ENCODE measurements at regions not wholly inside any gene's neighbourhood (a gene's known extent, or its start where the extent isn't known, plus 50 kb on each side); places are given as distances from the start of the nearest gene placed in this dataset.

DNA sequence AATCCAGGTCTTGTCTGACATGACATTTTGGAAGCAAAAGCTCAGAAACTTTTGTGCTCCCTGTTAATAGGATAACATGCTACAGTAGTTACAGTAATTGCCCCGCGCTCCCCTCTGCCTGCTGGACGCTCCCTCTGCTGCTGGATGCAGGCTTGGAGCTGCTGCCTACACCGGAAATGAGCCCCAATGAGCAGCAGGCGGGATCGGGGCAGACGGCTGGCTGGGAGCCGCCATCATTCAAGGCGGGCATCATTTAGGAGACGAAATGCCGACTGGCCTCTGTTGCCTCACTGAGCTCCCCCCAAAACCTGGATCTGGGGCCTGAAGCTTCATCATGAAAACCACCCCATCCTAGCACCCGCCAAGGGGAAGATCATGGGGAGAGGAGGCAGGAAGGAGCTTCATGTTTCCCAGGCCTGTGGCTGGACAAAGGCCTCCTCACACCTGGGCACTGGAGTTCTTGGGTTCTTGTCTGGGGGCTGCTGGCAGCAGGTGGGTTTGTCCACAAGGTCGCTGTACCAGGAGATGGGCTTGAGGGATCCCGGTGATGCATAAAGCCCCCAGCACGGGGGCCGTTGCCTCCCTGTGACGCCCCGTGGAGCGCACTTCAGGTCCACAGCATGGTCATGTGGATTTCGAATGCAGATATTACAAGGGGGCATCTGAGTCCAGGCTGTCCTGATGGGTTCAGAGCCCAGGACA is 664.3 kb downstream of the BRD1 start:
- Histone ChIP-seq H3K4me3 (replicated peaks; ENCODE audit: low read depth, low read length) (no peak overlapping the region), H3K36me3 (ENCODE audit: control insufficient read depth, insufficient read depth, low read length) (no peaks in the 10 kb centered on the region), H3K27me3 (replicated peaks; ENCODE audit: control insufficient read depth, insufficient read depth, low read length) (no peaks in the 10 kb centered on the region)
- TF ChIP-seq CTCF (IDR thresholded peaks at IDR 0.05; ENCODE audit: insufficient read depth, low read length, poor library complexity, severe bottlenecking) = no peak
- DNase-seq (ENCODE audit: extremely low read depth, insufficient read length) = no peak

DNA sequence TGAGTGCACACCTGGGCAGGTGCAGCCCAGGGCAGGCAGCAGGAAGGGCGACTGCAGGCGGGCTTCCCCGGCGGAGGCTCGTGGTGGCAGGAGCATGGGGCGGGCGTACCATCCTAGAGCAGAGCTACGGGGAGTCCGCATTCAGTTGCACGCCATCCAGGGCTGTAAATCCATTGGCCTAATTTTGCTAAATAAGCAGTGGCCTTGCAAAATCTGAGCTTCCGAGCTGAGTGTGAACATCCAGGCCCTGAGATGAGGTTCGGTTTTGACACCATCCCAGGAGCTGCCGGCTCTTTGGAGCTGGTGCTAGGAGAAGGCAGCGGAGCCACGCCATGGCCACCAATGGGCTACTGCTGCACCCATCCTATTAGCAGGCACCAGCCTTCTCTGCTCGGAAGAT is 664.8 kb downstream of the BRD1 start:
- Histone ChIP-seq H3K36me3 (ENCODE audit: control insufficient read depth, insufficient read depth, low read length) (no peaks in the 10 kb centered on the region), H3K27me3 (replicated peaks; ENCODE audit: control insufficient read depth, insufficient read depth, low read length) (no peaks in the 10 kb centered on the region), H3K4me3 (replicated peaks; ENCODE audit: low read depth, low read length) (no peak overlapping the region)
- no peak for DNase-seq (ENCODE audit: extremely low read depth, insufficient read length)
- no peak for TF ChIP-seq CTCF (IDR thresholded peaks at IDR 0.05; ENCODE audit: insufficient read depth, low read length, poor library complexity, severe bottlenecking)

DNA sequence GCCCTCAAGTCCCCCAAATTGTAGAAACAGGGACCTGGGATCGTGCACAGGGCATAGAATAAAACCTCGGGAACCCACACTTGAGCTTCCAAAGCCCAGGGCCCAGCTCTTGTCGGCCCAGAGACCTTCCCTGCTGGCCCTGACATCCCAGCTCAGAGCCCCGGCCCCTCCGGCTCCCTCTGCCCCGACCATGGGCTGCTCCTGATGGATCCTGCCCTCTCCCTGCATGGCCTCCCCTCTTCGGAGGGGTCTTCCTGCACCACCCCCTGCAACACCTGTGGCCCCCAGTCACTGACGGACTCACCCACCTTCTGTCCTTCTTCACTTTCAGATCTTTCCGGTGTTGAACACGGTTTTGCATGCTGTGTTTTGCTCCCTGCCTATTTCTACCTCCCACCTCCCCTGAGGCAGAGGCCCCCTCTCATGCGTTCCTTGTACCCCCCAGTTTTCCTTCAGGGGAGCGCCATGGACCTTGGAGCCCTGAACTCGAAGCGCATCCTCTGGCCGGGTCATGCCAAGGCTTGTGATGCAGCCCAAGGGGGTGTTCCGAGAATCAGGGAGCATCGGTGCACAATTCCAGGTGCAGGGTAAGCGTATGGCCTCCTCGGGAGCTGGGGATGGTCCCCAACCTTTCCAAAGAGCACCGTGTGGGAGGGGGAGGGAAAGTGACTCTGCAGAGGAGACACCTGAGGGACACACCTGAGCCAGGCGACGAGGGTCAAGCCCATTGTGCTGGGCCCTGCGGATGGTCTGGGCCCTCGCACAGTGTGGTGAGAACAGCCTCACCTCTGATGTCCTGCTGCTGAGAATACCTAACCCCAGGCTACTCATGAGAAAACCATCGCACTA is 666.4 kb downstream of the BRD1 start:
- no peak for DNase-seq (ENCODE audit: extremely low read depth, insufficient read length)
- Histone ChIP-seq H3K36me3 (ENCODE audit: control insufficient read depth, insufficient read depth, low read length) (no peaks in the 10 kb centered on the region), H3K4me3 (replicated peaks; ENCODE audit: low read depth, low read length) (no peak overlapping the region), H3K27me3 (replicated peaks; ENCODE audit: control insufficient read depth, insufficient read depth, low read length) (no peaks in the 10 kb centered on the region)
- no peak for TF ChIP-seq CTCF (IDR thresholded peaks at IDR 0.05; ENCODE audit: insufficient read depth, low read length, poor library complexity, severe bottlenecking)

- no peak for TF ChIP-seq CTCF (IDR thresholded peaks at IDR 0.05; ENCODE audit: insufficient read depth, low read length, poor library complexity, severe bottlenecking)
- no peaks in the 10 kb centered on the region for H3K36me3 ChIP-seq (ENCODE audit: control insufficient read depth, insufficient read depth, low read length)
- no peaks in the 10 kb centered on the region for H3K27me3 ChIP-seq (replicated peaks; ENCODE audit: control insufficient read depth, insufficient read depth, low read length)
- no peak overlapping the region for H3K4me3 ChIP-seq (replicated peaks; ENCODE audit: low read depth, low read length)
- DNase-seq (ENCODE audit: extremely low read depth, insufficient read length) = no peak
Measured at GRCh38 chr22:49160261-49161001, 667.2 kb downstream of the BRD1 start.

DNA sequence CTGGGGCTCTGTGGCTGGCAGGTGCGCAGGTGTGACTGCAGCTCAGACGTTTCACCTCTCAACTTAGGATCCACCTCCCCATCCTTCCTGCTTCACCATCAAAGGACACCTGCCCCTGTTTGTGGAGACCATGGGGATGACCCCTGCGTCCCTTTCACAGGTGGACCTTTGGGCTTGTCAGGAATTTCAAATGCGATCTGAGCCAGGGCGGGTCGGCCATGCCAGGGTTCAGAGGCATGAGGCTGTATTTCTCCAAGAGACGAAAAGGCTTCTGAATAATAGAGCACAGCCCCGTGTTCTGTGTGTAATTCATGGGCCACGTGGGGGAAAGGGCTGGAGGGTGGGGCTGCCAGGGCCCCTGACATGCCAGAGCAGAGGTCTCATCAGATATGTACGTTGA is 668.0 kb downstream of the BRD1 start:
- H3K27me3 ChIP-seq (replicated peaks; ENCODE audit: control insufficient read depth, insufficient read depth, low read length) = no peaks in the 10 kb centered on the region
- TF ChIP-seq CTCF (IDR thresholded peaks at IDR 0.05; ENCODE audit: insufficient read depth, low read length, poor library complexity, severe bottlenecking) = no peak
- no peaks in the 10 kb centered on the region for H3K36me3 ChIP-seq (ENCODE audit: control insufficient read depth, insufficient read depth, low read length)
- DNase-seq (ENCODE audit: extremely low read depth, insufficient read length) = no peak
- no peak overlapping the region for H3K4me3 ChIP-seq (replicated peaks; ENCODE audit: low read depth, low read length)
